Skin of body (tissue), 1 donor: ENCODE measurements at regions not wholly inside any gene's neighbourhood (a gene's known extent, or its start where the extent isn't known, plus 50 kb on each side); places are given as distances from the start of the nearest gene placed in this dataset.
"Not testable (repeated sequence)": the region's sequence is repeated elsewhere in the genome, so short reads cannot be mapped to it uniquely, and the experiment has no call there.

Source experiments
- DNase-seq: peaks from one replicate; lab custom pipeline; 2025; lab: John Stamatoyannopoulos, UW

DNA sequence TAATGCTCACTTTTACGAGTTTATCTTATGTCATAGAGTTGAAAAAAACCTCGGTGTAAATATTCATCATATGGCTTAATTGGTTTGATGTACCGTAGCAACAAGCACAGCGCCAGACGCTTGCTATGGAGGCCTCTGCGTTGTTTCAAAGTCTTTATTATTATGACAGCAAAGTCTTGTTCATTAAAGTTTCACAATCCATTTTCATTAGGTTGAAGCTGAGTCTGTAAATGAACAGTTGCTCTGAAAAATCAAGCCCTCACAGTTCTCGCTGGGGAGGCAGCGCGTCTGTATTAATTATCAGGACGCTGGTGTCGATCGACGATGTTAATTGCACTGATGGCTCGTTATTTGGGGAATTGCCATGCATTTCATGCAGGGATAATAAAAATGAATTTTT, 185.6 kb downstream of the INSC start:
- no peak for DNase-seq

DNA sequence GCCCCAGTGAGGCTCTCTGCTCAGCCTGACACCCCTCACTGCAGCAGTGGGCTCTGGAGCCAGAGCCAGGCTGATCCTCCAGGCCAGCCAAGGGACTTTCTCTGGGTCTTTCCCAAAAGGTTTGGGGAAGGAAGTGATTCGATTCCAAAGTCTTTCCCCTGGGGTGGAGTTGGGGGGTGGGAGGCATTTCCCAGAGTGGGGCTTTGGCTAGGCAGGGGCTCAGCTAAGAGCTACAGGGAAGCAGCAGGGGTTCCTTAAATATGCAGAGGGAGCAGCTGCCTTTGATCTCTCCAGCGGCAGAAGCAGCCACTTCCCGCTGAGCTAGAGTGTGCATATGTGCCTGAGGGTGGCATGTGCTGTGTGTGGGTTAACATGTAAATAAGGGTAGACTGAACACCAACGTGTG, 192.9 kb downstream of the INSC start:
- no peak for DNase-seq

DNA sequence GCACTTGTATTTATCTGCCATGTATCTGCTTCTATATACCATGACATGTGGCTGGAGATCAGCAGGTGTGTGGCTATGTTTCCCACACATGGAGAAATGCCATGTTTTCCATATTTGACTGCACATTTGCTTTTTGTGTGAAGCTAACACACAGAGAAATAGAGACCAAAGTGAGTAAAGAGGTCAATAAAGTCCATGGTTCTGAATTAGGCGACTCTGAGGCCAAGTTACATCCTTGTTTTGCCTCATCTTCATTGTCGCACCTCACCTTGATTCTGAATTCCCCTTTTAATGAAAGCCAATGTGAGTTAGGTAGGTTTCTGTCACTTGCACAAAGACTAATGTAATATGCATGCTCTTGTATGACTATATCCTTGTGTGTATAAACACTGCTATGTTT, 194.1 kb downstream of the INSC start:
- DNase-seq: no peak

DNA sequence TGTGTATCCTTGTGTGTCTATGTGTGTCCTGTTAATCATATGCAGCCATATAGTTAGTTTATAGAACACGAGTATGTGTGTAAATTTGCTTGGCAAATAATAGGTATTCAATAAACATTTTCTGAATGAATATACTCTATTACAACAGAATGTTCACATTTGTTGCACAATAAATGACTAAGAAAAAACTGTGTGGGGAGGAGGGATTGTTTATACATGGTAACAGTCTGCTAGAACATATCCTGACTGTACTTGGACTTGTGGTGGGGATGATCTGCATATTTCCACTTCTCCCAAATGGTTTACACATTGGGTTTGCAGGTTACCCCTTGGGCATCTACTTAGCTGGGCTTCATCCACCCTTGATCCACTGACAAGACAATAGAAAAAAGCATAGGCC, 194.6 kb downstream of the INSC start:
- DNase-seq: no peak

DNA sequence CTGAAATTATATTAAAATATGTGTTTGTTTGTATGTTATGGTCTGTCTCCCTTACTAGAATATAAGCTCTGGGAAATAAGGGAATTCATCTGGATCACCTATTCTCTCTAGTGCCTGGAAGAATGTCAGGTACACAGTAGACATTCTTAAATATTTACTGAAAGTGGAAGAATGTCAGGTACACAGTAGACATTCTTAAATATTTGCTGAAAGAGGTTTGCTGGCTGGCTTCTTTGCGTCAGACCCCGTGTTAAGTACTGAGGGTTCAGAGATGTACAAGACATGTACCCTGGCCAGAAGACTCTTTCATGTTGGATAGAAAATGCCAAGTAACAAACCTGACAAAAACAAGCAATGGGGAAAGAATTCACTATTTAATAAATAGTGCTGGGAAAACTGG, 199.1 kb downstream of the INSC start:
- DNase-seq: no peak

- no peak for DNase-seq
Measured at GRCh38 chr11:15318814-15319213, 204.1 kb downstream of the INSC start.

- DNase-seq: no peak
Measured at GRCh38 chr11:15326520-15326919, 211.8 kb downstream of the INSC start.

- peak; percentile 29 for DNase-seq
Measured at GRCh38 chr11:15327786-15328231, 213.1 kb downstream of the INSC start.

DNA sequence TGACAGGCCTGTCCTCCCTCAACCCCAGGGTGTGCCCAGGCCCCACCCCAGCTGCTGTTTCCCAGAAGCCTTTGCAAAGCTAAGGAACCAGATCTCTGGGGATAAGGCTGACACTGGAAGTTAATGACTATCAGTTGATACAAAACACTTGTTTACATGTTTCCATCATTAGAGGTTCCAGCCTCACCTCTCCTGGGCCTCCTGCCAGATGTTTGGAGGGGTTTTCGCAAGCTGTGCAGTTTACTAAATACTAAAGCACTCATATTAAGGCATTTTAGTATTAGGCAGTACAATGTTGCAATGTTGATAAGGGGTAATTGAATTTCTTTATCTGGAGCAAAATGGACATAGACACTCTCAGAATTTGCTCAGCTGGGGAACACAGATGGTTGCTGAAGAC, 218.7 kb downstream of the INSC start:
- DNase-seq: no peak

GRCh38 chr11:15334766-15335165, 220.0 kb downstream of the INSC start:
- DNase-seq: no peak

DNA sequence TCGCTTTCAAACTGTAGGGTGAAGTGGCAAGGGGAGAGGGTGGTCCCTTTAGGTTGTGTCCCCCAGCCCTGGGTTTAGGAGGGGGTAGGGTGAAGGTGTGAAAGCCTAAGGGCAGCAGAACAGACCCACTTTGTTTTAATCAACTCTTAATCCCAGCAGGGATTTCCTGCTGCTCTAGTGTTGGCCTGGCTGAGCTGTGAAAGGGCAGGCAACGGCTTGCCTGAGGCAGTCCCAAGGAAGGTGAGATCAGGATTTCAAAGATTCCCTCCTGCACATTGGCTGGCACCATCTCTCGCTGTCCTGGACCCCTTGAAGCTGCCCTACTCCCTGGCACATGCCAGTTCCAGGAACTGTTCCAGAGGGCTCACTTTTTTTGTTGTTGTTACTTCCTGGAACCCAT, 221.3 kb downstream of the INSC start:
- DNase-seq: no peak

DNA sequence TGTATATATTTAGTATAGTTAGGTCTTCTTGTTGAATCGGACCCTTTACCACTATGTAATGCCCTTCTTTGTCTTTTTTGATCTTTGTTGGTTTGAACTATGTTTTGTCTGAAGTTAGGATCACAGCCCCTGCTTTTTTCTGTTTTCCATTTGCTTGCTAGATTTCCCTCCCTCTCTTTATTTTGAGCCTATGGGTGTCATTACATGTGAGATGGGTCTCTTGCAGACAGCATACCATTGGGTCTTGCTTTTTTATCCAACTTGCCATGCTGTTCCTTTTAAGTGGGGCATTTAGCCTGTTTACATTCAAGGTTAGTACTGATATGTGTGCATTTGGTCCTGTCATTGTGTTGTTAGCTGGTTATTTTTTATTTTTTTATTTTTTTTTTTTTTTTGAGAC, 224.6 kb downstream of the INSC start:
- DNase-seq: no peak

DNA sequence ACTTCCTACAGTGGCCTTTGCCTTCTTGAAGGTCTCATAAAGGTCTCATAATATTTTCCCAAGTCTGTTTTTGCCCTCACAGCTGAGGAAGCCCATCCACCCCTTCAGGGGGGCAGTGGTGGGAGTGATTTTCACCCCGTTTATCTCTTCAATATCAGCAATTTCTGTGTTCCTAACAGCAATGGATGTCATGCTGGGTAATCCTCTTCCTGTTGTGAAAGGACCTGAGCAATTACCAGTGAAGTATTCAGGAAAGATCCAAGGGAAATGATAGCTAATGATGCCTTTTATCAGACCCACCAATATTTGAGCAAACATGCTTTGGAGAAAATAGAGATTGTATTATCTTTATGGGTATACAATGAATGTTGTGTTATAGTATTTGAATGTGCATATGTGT, 226.9 kb downstream of the INSC start:
- no peak for DNase-seq

DNA sequence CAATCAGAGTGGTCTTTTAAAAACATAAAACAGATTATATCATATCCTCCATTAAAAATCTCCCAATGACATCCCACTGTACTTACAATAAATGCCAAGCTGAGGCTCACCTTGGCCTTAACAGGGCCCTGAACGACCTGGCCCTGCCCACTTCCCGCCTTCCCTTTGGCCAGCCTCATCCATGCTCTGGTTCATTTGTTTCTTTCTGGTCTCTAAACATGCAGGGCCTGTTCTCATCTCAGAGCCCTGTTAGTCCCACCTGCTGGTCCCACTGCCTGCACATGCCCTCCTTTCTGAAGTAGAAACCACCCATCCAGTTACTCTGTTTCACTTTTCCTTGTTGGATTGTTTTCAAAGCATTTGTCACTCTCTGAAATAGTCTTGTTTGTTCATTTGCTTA, 227.4 kb downstream of the INSC start:
- no peak for DNase-seq

DNA sequence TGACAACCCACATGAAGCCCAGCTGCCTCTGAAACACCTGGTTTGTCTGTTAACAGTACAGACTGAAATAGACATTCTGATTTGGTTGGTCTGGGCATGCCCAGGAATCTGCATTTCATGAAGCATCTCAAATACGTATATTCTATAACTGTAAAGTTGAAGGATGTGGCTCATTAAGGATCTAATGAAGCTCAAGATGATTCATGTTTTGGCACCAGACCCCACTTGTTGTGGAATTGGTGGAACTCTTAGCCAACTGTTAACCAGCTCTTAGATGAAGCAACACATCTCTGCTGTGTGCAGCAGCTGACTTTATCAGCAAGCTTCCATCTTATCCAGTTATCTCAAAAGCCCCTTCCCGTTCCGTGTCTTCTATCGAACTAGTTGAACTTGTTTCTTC, 232.2 kb downstream of the INSC start:
- DNase-seq: no peak

DNA sequence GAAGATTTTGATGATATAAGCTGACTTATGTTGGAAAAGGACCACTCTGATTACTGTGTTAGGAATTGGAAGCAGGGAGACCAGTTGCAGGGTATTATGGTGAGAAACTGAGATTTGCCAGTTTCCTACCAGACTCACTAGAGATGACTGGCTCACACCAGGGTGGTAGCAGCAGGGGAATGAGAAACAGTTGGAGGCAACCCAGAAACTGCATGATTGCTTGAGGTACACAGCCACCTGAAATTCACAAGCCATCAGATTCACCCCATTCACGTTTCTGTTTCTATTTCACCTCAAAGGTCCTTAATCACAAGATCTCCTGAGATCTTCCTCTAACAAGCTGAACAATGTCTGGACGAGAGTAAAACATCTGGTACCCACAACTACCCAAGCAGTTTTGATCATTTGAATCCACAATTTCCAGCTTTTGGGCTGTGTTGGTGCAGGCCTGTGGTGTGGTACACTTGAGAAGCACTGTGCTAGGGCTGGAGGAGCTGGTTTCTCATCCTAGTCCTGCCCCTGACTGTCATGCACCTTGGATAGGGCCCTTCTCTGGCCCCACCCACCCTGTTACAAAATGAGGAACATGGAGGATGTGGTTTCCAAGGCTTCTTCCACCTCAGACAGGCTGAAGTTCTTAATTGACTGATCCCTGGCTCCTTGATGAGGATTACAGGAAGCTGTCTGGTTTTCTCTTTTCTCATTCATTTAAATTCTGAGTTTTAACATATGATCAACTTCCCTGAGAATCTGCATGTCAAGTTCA, 233.4 kb downstream of the INSC start:
- DNase-seq: no peak

DNA sequence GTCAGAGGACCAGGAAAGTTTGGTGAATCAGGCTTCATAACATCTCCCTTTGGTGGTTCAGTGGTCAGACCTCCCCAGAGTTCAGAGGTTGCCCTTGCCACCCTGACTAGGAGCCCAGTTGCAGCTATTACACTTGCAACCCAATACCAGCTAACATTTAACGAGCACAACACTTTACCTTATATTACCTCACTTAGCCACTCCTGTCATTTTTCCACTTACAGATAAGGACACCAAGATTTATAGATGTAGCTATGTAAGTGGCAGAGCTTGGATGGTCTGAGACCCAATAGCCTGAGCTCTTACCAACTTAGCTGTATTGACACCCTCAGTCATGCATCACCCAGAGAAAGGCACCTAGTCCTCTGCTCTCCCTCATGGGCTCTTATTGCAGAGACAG, 234.7 kb downstream of the INSC start:
- no peak for DNase-seq

DNA sequence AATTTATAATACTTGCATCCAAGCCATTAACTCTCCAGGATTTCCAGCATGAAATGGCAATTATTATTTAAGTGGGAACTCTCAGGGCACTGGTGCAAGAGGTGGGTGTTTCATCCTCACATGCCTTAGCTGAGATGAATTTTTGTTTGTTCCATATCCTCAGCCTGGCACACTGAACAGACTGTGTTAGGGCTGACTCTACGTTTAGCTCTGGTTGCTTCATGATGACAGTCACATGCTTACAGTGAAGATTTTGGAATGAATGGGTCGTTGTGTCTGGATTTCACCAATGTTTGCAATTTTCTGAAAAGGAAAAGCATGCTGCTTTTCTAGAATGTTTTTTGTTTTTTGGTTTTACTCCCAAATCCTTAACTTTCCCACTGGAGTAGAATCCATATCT, 246.6 kb downstream of the INSC start:
- DNase-seq: no peak

GRCh38 chr11:15365286-15365685, 250.6 kb downstream of the INSC start:
- not testable (repeated sequence) for DNase-seq

GRCh38 chr11:15367695-15368094, 253.0 kb downstream of the INSC start:
- DNase-seq: no peak

DNA sequence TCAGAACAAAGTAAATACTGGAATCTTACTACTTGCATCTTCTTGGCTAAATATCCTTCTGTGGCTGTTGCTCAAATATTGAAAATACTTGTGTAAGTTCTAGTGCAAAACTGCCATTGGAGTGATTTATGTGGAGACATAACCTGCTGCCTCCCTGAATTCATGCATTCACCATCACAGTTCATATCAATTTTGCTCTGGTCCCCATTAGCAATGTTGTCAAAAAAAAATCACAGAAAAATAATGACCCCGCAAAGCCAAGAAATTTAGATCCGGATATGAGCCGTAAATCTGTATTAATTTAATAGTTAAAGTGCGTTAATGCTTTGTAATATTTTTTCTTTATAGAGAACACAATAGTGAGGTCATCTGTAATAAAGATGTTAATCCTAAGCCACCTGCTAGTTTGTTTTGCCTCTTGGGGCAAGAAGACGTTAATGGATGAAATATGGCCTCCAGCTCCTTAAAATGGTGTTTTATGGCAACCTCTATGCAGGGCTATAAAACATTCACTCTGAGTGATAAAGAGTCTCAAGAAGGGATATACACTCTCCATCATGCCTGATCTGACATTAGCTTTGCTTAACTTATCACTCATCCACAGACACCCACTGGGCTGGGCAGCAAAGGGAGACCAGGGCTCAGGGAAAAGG, 255.9 kb downstream of the INSC start:
- no peak for DNase-seq

- no peak for DNase-seq
Measured at GRCh38 chr11:15371533-15371932, 256.8 kb downstream of the INSC start.

DNA sequence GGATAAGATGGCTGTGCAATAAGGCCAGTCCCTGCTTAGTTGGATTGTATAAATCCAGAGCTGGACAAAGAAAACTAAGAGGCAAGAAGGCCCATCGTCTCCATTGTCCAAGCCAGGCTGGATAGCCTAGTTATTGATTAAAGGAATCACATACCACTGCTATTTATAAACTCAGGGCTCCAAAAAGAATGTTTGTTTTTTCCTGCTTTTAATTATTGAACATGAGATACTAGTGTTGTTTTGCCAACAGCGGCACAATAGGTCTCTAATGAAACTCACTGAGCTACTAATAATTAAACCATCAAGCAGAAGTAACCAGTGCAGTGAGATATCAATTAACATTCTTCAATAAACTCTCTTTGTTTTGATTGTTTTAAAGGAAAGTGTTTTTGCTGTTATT, 259.7 kb downstream of the INSC start:
- DNase-seq: no peak
